ENCODE measurements at regions not wholly inside any gene's neighbourhood (a gene's known extent, or its start where the extent isn't known, plus 50 kb on each side); places are given as distances from the start of the nearest gene placed in this dataset.

DNA sequence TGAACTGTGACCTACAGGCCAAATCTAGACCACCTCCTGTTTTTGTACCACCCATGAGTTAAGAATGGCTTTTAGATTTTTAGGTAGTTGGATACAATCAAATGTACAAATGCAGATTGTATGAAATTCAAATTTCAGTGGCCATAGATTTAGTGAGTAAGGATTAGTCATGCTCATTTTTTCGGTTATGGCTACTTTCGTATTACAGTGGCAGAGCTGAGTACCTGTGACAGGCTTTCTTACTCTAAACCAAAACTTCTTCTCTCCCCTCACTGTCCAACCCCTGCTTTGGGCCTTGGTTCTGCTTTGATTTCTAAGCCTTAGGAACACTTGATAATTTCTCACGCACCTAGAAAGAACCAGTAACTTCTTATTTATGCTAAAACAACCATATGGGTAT, 82.1 kb downstream of the CDC42EP3 start:
- TF ChIP-seq, protein P1, sequence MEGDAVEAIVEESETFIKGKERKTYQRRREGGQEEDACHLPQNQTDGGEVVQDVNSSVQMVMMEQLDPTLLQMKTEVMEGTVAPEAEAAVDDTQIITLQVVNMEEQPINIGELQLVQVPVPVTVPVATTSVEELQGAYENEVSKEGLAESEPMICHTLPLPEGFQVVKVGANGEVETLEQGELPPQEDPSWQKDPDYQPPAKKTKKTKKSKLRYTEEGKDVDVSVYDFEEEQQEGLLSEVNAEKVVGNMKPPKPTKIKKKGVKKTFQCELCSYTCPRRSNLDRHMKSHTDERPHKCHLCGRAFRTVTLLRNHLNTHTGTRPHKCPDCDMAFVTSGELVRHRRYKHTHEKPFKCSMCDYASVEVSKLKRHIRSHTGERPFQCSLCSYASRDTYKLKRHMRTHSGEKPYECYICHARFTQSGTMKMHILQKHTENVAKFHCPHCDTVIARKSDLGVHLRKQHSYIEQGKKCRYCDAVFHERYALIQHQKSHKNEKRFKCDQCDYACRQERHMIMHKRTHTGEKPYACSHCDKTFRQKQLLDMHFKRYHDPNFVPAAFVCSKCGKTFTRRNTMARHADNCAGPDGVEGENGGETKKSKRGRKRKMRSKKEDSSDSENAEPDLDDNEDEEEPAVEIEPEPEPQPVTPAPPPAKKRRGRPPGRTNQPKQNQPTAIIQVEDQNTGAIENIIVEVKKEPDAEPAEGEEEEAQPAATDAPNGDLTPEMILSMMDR (IDR thresholded peaks at IDR 0.05; ENCODE audit: low read depth, low read length): no peak
- TF ChIP-seq EZH2phosphoT487 (IDR thresholded peaks at IDR 0.05; ENCODE audit: low read depth): no peak

Measured in OCI-LY3 (cell line).